HUES6 (cell line): ENCODE measurements at regions not wholly inside any gene's neighbourhood (a gene's known extent, or its start where the extent isn't known, plus 50 kb on each side); places are given as distances from the start of the nearest gene placed in this dataset.

Source experiments
- H3K27ac ChIP-seq: 2 replicates; pipeline ENCODE4 v1.7.0; 2013; ENCODE audit warnings: low read depth, mild to moderate bottlenecking, low read length, inconsistent platforms
- H3K27me3 ChIP-seq: 2 replicates; pipeline ENCODE4 v1.6.1; 2013; ENCODE audit warnings: low read length; ENCODE audit not compliant: control insufficient read depth, insufficient read depth
- H3K36me3 ChIP-seq: 2 replicates; pipeline ENCODE4 v1.6.1; 2013; ENCODE audit warnings: low read length; ENCODE audit not compliant: control insufficient read depth, insufficient read depth
- H3K4me1 ChIP-seq: 2 replicates; pipeline ENCODE4 v1.6.1; 2013; ENCODE audit warnings: low read length; ENCODE audit not compliant: control insufficient read depth, insufficient read depth
- H3K4me3 ChIP-seq: 2 replicates; pipeline ENCODE4 v1.5.1; 2013; ENCODE audit warnings: low read depth, low read length
- H3K9ac ChIP-seq: one replicate; pipeline ENCODE4 v1.6.1; 2013; ENCODE audit warnings: mild to moderate bottlenecking, low read length
- H3K9me3 ChIP-seq: 2 replicates; pipeline ENCODE4 v1.6.1; 2013; ENCODE audit warnings: low read depth, low read length; ENCODE audit not compliant: control insufficient read depth, insufficient read depth

DNA sequence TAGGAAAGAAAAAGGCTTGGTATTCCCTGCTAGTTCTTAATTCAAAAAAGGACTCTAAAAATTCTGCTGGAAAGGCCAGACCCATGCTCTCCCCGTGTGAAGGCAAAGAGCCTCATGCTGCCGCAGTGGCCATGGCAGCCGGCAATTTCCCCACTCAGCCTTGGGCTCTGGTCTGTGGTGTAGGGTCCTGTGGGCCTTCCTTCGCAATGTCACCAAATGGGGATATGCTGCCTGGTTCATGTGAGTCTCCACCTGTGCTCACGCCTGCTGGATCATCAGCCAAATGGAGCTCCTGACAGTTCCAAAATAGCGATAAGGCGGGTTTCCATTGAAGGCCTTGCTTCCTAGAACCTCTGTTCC, 282.8 kb upstream of the ATP5MC3 start:
- peaks cover 16% of the 10 kb centered on the region for H3K9me3 ChIP-seq
- H3K4me1 ChIP-seq, result peaks cover 8% of the 10 kb centered on the region; the same call in 1 of the 2 replicates
- H3K27ac ChIP-seq, result no peak overlapping the region
- no peaks in the 10 kb centered on the region for H3K36me3 ChIP-seq
- no peak overlapping the region for H3K9ac ChIP-seq
- H3K27me3 ChIP-seq, result no peaks in the 10 kb centered on the region
- H3K4me3 ChIP-seq, result no peak overlapping the region

- no peaks in the 10 kb centered on the region for H3K36me3 ChIP-seq
- no peak overlapping the region for H3K4me3 ChIP-seq
- no peak overlapping the region for H3K27ac ChIP-seq
- H3K9me3 ChIP-seq, result peaks cover 16% of the 10 kb centered on the region
- H3K4me1 ChIP-seq, result peaks cover 2% of the 10 kb centered on the region; the same call in 1 of the 2 replicates
- no peak overlapping the region for H3K9ac ChIP-seq
- H3K27me3 ChIP-seq, result no peaks in the 10 kb centered on the region
Observed at GRCh38 chr2:175463589-175464310, 282.2 kb upstream of the ATP5MC3 start.

GRCh38 chr2:175463169-175463568, 281.7 kb upstream of the ATP5MC3 start:
- Histone ChIP-seq H3K9ac (no peak overlapping the region), H3K27ac (no peak overlapping the region), H3K4me3 (no peak overlapping the region), H3K9me3 (peaks cover 16% of the 10 kb centered on the region), H3K4me1 (no peaks in the 10 kb centered on the region), H3K27me3 (no peaks in the 10 kb centered on the region), H3K36me3 (no peaks in the 10 kb centered on the region)

DNA sequence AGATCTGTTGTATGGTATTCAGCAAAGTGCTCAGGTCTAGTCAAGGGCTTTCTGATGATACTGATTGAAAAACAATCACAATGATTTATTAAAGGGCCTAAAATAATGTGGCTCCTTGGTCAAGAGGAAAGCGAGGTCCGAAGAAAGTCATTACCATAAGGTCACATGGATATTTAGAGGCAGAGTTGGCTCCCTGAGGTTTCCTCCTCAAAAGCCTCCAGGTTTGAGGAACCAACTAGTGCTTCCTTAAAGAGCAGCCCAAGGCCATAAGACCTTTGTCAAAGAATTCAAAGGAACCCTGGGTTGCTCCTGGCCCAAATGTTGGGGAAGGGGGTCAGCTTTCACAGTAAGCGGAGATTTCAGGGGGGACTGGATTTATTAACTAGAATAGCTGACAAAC, 280.7 kb upstream of the ATP5MC3 start:
- Histone ChIP-seq H3K36me3 (no peaks in the 10 kb centered on the region), H3K27me3 (no peaks in the 10 kb centered on the region), H3K4me3 (no peak overlapping the region), H3K27ac (no peak overlapping the region), H3K9me3 (peaks cover 16% of the 10 kb centered on the region), H3K4me1 (no peaks in the 10 kb centered on the region), H3K9ac (no peak overlapping the region)

- Histone ChIP-seq H3K4me3 (no peak overlapping the region), H3K9me3 (peaks cover 16% of the 10 kb centered on the region), H3K27ac (no peak overlapping the region), H3K9ac (no peak overlapping the region), H3K27me3 (peaks cover 3% of the 10 kb centered on the region; the same call in 1 of the 2 replicates), H3K36me3 (no peaks in the 10 kb centered on the region), H3K4me1 (no peaks in the 10 kb centered on the region)
Observed at GRCh38 chr2:175461839-175462238, 280.3 kb upstream of the ATP5MC3 start.

GRCh38 chr2:175457895-175458448, 276.5 kb upstream of the ATP5MC3 start:
- H3K9ac ChIP-seq, result no peak overlapping the region
- H3K4me1 ChIP-seq, result no peaks in the 10 kb centered on the region
- peaks cover 20% of the 10 kb centered on the region for H3K27me3 ChIP-seq
- no peaks in the 10 kb centered on the region for H3K36me3 ChIP-seq
- H3K9me3 ChIP-seq, result peaks cover 16% of the 10 kb centered on the region
- H3K4me3 ChIP-seq, result no peak overlapping the region
- no peak overlapping the region for H3K27ac ChIP-seq

- Histone ChIP-seq H3K27me3 (peaks cover 29% of the 10 kb centered on the region), H3K4me3 (no peak overlapping the region), H3K27ac (no peak overlapping the region), H3K4me1 (no peaks in the 10 kb centered on the region), H3K36me3 (no peaks in the 10 kb centered on the region), H3K9me3 (0 out of 2 replicates have a peak, but pooled peaks cover 2% of the 10 kb centered on the region), H3K9ac (no peak overlapping the region)
Observed at GRCh38 chr2:175454953-175455389, 273.5 kb upstream of the ATP5MC3 start.

DNA sequence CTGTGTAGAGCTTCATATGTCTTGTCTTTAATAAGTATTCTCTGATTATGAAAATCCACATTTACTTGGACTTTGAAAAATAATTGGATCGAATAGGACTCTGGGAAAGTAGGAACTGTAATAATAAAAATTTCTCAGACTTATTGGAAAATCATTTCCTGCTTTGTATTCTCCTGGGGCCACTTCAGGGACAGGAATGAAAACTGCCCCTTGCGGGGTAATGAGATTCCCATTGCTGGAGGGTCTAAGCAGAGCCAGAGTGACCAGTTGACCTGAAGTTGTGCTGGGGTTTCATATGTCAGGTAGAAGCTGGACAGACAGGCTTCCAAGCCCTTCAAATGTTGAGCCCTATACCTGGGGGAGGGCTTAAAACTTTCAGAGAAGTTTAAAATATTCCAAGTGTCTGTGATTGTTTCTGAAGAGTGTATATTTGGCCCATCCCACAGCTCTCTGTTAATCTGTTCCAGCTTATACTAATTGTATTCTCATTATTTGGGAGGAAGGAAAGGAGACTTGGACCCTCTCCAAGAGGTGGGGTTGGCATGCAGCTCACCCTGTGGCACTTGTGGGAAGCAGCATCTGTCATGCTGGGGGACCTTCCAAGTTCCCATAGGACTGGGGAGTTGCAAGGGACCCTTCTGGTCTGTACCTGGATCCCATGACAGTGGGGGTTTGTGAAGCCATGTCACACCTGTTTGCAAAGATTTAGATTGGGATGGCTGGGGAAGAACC, 268.7 kb upstream of the ATP5MC3 start:
- Histone ChIP-seq H3K27ac (no peak overlapping the region), H3K27me3 (peaks cover 24% of the 10 kb centered on the region), H3K9me3 (no peaks in the 10 kb centered on the region), H3K9ac (no peak overlapping the region), H3K4me1 (peaks cover 4% of the 10 kb centered on the region; the same call in 1 of the 2 replicates), H3K36me3 (no peaks in the 10 kb centered on the region), H3K4me3 (no peak overlapping the region)

- H3K27me3 ChIP-seq, result peaks cover 24% of the 10 kb centered on the region
- no peak overlapping the region for H3K27ac ChIP-seq
- H3K4me3 ChIP-seq, result no peak overlapping the region
- no peak overlapping the region for H3K9ac ChIP-seq
- H3K9me3 ChIP-seq, result no peaks in the 10 kb centered on the region
- no peaks in the 10 kb centered on the region for H3K36me3 ChIP-seq
- H3K4me1 ChIP-seq, result peaks cover 4% of the 10 kb centered on the region; the same call in 1 of the 2 replicates
Observed at GRCh38 chr2:175449616-175450015, 268.1 kb upstream of the ATP5MC3 start.

DNA sequence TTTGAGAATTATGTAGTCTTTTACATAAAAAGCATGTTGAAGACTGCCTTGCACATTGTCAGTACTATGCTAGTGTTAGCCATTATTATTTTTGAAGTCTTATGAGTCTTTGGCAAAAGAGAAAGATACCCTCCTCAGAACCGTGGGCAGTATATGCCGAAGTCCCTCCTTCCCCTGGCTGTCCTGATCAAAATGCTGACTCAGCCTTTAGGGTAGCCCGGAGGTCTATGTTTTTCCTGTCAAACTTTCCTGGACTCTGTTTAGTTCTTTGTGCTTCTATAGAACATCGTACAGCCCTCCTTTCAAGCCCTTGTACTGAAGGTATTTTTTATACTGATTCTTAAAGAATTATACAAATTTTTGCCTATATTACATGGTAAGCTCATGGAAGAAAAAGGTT, 264.7 kb upstream of the ATP5MC3 start:
- peaks cover 9% of the 10 kb centered on the region for H3K4me1 ChIP-seq
- no peaks in the 10 kb centered on the region for H3K36me3 ChIP-seq
- peaks cover 5% of the 10 kb centered on the region; the same call in 1 of the 2 replicates for H3K27me3 ChIP-seq
- H3K27ac ChIP-seq, result no peak overlapping the region
- no peak overlapping the region for H3K9ac ChIP-seq
- H3K9me3 ChIP-seq, result no peaks in the 10 kb centered on the region
- no peak overlapping the region for H3K4me3 ChIP-seq

DNA sequence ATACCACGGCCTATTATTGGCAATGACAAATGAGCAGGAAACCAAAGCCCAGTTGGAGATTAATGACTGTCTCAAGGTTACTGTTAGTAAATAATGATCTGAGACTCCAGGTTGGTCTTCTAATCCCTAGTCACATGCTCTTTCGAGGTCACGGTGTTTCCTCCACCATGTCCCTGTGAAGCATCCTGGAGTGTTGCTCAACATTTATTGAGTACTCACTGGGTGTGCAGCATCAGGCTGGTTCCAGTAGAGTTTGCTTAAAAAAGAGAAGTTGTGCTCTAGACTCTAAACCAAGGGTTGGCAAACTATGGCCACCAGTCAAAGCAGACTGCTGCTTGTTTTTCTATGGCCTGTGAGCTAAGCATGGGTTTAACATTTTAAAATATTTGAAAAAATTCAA, 263.8 kb upstream of the ATP5MC3 start:
- Histone ChIP-seq H3K27me3 (peaks cover 5% of the 10 kb centered on the region; the same call in 1 of the 2 replicates), H3K4me1 (peaks cover 14% of the 10 kb centered on the region), H3K9me3 (no peaks in the 10 kb centered on the region), H3K36me3 (no peaks in the 10 kb centered on the region), H3K4me3 (no peak overlapping the region), H3K9ac (no peak overlapping the region), H3K27ac (no peak overlapping the region)
